HEK293T (cell line): ENCODE measurements at regions not wholly inside any gene's neighbourhood (a gene's known extent, or its start where the extent isn't known, plus 50 kb on each side); places are given as distances from the start of the nearest gene placed in this dataset.

Source experiments
- ARNT ChIP-seq: fragments of 450-650 bp; IDR thresholded peaks from 2 replicates; pipeline ENCODE4 v1.6.1; 2017; ENCODE audit warnings: mild to moderate bottlenecking
- BHLHE40 ChIP-seq: fragments of 450-650 bp; IDR thresholded peaks from 2 replicates; pipeline ENCODE4 v1.6.1; 2016; ENCODE audit warnings: mild to moderate bottlenecking, moderate library complexity, borderline replicate concordance
- ELF4 ChIP-seq: fragments of 450-650 bp; IDR thresholded peaks from 2 replicates; pipeline ENCODE4 v1.6.1; 2017; ENCODE audit warnings: antibody characterized with exemption
- FOXA1 ChIP-seq: fragments of 450-650 bp; IDR thresholded peaks from 2 replicates; pipeline ENCODE4 v1.6.1; 2016; ENCODE audit warnings: mild to moderate bottlenecking
- FOXK2 ChIP-seq: fragments of 450-650 bp; IDR thresholded peaks from 2 replicates; pipeline ENCODE4 v1.6.1; 2016; ENCODE audit warnings: mild to moderate bottlenecking
- LEF1 ChIP-seq: fragments of 450-650 bp; IDR thresholded peaks from 2 replicates; pipeline ENCODE4 v1.6.1; 2017; ENCODE audit warnings: mild to moderate bottlenecking, borderline replicate concordance
- SP1 ChIP-seq: fragments of 450-650 bp; IDR thresholded peaks from 2 replicates; pipeline ENCODE4 v1.6.1; 2017
- SUZ12 ChIP-seq: fragments of 450-650 bp; IDR thresholded peaks from 2 replicates; pipeline ENCODE4 v1.6.1; 2016; ENCODE audit warnings: mild to moderate bottlenecking
- TARDBP ChIP-seq: fragments of 450-650 bp; IDR thresholded peaks from 2 replicates; pipeline ENCODE4 v1.6.1; 2016

GRCh38 chr5:165627548-165628170 lies 2122.2 kb downstream of the MAT2B start:
- no peak for TF ChIP-seq FOXA1
- no peak for TF ChIP-seq FOXK2
- TF ChIP-seq BHLHE40, result no peak
- TF ChIP-seq SP1, result no peak
- no peak for TF ChIP-seq ELF4
- no peak for TF ChIP-seq TARDBP
- TF ChIP-seq LEF1, result no peak
- no peak for TF ChIP-seq SUZ12
- no peak for TF ChIP-seq ARNT
